ENCODE measurements at regions not wholly inside any gene's neighbourhood (a gene's known extent, or its start where the extent isn't known, plus 50 kb on each side); places are given as distances from the start of the nearest gene placed in this dataset.
"Not testable (repeated sequence)": the region's sequence is repeated elsewhere in the genome, so short reads cannot be mapped to it uniquely, and the experiment has no call there.

- DNase-seq (ENCODE audit: low read depth), result no peak
These were observed 55.7 kb upstream of the RNPC3 start for GRCh38 chr1:103469801-103470200.

- DNase-seq (ENCODE audit: low read depth), result no peak
These were observed 58.4 kb upstream of the RNPC3 start for GRCh38 chr1:103467100-103467499.

GRCh38 chr1:103461161-103462105, 64.1 kb upstream of the RNPC3 start:
- DNase-seq (ENCODE audit: low read depth), result peak; percentile 29

- DNase-seq (ENCODE audit: low read depth), result no peak
These were observed 65.0 kb upstream of the RNPC3 start for GRCh38 chr1:103460511-103460910.

- peak; percentile 12 for DNase-seq (ENCODE audit: low read depth)
These were observed 66.2 kb upstream of the RNPC3 start for GRCh38 chr1:103459346-103459745.

- DNase-seq (ENCODE audit: low read depth), result no peak
These were observed 67.5 kb upstream of the RNPC3 start for GRCh38 chr1:103457886-103458455.

- peak; percentile 45 for DNase-seq (ENCODE audit: low read depth)
These were observed 76.9 kb upstream of the RNPC3 start for GRCh38 chr1:103448560-103448959.

- no peak for DNase-seq (ENCODE audit: low read depth)
These were observed 78.0 kb upstream of the RNPC3 start for GRCh38 chr1:103447471-103447870.

- no peak for DNase-seq (ENCODE audit: low read depth)
These were observed 84.2 kb upstream of the RNPC3 start for GRCh38 chr1:103441342-103441741.

GRCh38 chr1:103436568-103437100, 88.9 kb upstream of the RNPC3 start:
- DNase-seq (ENCODE audit: low read depth), result not testable (repeated sequence)

- DNase-seq (ENCODE audit: low read depth), result no peak
These were observed 90.1 kb upstream of the RNPC3 start for GRCh38 chr1:103435443-103435842.

GRCh38 chr1:103424650-103425049, 100.8 kb upstream of the RNPC3 start:
- DNase-seq (ENCODE audit: low read depth), result no peak

GRCh38 chr1:103416681-103417286, 108.7 kb upstream of the RNPC3 start:
- DNase-seq (ENCODE audit: low read depth), result peak; percentile 2

GRCh38 chr1:103387898-103388297, 137.6 kb upstream of the RNPC3 start:
- no peak for DNase-seq (ENCODE audit: low read depth)

GRCh38 chr1:103373991-103374390, 151.5 kb upstream of the RNPC3 start:
- DNase-seq (ENCODE audit: low read depth), result no peak

GRCh38 chr1:103372866-103373265, 152.6 kb upstream of the RNPC3 start:
- peak; percentile 61 for DNase-seq (ENCODE audit: low read depth)

- DNase-seq (ENCODE audit: low read depth), result peak; percentile 95
These were observed 154.3 kb upstream of the RNPC3 start for GRCh38 chr1:103371234-103371633.

- no peak for DNase-seq (ENCODE audit: low read depth)
These were observed 158.3 kb upstream of the RNPC3 start for GRCh38 chr1:103367186-103367585.

GRCh38 chr1:103365860-103366569, 159.5 kb upstream of the RNPC3 start:
- no peak for DNase-seq (ENCODE audit: low read depth)

GRCh38 chr1:103363008-103363365, 162.5 kb upstream of the RNPC3 start:
- no peak for DNase-seq (ENCODE audit: low read depth)

- no peak for DNase-seq (ENCODE audit: low read depth)
These were observed 163.0 kb upstream of the RNPC3 start for GRCh38 chr1:103362348-103363007.

GRCh38 chr1:103353391-103353790, 172.1 kb upstream of the RNPC3 start:
- no peak for DNase-seq (ENCODE audit: low read depth)
